HG03139 (cell line): ENCODE measurements at regions not wholly inside any gene's neighbourhood (a gene's known extent, or its start where the extent isn't known, plus 50 kb on each side); places are given as distances from the start of the nearest gene placed in this dataset.
"Not testable (repeated sequence)": the region's sequence is repeated elsewhere in the genome, so short reads cannot be mapped to it uniquely, and the experiment has no call there.

ENCODE experiments used
- ATAC-seq: cut with Tn5 transposase; IDR thresholded peaks from one replicate; pipeline ENCODE4 v1.9.1; 2021; ENCODE audit not compliant: unreplicated experiment

GRCh38 chr7:15143936-15144335, 241.4 kb upstream of the DGKB start:
- no peak for ATAC-seq

- no peak for ATAC-seq
These were observed 240.6 kb upstream of the DGKB start for GRCh38 chr7:15143121-15143520.

GRCh38 chr7:15140431-15140830, 237.9 kb upstream of the DGKB start:
- ATAC-seq: no peak

DNA sequence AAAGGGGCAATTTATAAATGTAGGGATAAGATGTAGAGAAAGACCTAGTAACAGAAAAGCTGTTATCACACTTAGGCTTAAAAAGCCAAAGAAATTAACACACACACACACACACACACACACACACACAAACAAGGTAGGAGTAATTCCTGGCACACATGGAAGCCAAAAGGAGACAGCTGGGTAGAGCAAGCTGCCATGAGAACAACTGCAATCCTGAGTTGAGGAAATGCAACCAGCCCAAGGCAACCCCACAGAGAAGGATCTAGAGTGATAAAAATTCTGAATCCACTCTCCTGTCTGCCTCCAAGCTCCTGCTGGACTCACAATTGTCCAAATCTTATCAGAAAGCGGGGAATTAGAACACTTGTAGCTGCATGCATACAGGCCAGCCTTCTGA, 229.1 kb upstream of the DGKB start:
- ATAC-seq: no peak

DNA sequence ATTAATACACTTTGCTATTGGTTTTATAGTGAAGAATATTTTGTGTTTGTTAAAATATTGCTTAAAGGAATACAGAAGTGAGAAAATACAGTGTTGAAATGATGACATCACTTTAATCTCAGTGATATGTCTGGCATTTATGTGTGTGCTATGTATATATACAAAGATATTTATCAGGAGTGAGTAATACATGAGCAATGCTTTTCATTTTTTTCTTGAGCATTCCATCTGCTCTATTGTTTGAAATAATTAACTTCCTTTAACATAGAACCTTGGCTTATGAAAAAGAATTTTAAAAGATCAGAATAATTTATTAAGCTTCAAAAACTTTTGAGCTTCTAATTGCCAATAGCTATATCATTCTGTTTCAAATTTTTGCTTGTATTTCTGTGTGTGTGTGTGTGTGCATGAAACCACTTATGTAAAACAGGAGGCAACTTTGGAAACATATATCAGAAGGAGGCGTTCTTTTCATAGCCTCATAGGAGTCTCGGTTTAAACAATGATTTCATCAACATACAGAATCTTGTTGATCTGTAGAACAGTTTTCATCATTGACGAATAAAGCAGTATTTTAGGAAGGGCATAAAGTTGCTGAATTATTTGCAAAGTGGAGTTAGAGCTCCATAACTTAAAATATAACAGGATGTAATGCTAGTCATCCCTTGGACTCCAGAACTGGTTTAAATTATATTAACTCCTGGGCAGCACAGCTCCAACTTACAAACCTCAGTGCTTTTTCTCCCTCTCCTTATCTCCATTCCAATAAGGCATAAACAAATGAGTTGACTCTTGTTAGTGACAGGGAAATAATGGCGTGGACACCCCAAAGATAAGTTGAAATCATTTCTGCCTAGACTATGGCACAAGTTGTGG, 228.4 kb upstream of the DGKB start:
- ATAC-seq: no peak

GRCh38 chr7:15128716-15129115, 226.2 kb upstream of the DGKB start:
- ATAC-seq: no peak

- not testable (repeated sequence) for ATAC-seq
These were observed 224.1 kb upstream of the DGKB start for GRCh38 chr7:15126653-15127052.

GRCh38 chr7:15123901-15124300, 221.3 kb upstream of the DGKB start:
- ATAC-seq: no peak

DNA sequence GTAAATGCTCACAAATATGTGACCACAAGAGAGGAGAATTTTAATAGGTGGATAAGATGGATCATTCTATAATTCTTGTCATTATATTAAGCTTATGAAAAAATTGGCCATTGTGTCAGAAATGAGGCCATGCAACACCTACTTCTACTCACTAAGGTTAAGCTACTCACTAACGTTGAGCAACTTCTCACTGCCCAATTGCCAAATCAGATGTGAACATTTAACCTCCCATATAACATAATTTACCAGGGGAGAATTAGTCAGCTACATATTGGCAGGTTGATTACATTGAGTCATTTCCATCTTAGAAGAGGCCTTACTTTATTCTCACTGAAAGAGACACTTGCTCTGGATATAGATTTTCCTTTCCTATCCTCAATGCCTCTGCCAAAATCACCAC, 211.2 kb upstream of the DGKB start:
- no peak for ATAC-seq

GRCh38 chr7:15105711-15106110, 203.2 kb upstream of the DGKB start:
- ATAC-seq: no peak

- no peak for ATAC-seq
These were observed 202.0 kb upstream of the DGKB start for GRCh38 chr7:15104411-15105092.

DNA sequence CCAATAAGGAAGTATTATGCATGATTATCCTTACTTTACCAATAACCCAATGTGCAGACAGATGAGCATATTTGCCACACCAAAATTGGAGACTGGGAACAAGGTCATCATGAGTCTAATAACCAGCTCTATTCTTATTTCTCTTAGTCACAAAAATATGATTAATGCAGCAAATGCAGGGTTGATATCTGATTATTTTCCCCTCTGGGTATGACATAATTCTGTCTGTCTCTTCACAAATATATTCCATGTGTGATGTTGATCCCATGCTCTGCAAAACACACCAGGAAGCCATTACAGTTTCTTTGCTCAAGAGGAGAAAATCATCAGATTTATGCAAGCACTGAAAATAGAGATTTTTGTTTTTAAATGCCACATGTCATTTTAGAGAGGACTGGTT, 196.5 kb upstream of the DGKB start:
- no peak for ATAC-seq

- ATAC-seq: no peak
These were observed 194.3 kb upstream of the DGKB start for GRCh38 chr7:15096853-15097252.

- no peak for ATAC-seq
These were observed 192.4 kb upstream of the DGKB start for GRCh38 chr7:15094989-15095388.

DNA sequence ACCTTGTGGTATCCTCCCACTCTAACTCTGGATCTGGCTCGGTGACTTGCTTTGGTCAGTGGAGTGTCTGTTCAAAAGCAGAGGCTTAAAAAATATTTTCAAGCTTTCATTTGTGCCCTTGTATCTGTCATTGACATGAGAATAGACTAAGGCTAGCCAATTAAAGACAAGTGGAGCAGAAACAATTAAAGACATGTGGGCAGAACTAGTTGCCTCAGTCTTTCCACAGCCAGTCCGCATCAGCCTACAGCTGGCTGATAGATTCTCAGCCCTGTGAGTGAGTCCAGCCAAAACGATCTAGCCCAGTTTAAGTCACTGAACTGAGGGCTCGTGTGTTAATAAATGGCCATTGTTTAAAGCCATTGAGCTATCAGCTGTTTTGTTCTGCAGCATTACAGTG, 185.2 kb upstream of the DGKB start:
- ATAC-seq: no peak

DNA sequence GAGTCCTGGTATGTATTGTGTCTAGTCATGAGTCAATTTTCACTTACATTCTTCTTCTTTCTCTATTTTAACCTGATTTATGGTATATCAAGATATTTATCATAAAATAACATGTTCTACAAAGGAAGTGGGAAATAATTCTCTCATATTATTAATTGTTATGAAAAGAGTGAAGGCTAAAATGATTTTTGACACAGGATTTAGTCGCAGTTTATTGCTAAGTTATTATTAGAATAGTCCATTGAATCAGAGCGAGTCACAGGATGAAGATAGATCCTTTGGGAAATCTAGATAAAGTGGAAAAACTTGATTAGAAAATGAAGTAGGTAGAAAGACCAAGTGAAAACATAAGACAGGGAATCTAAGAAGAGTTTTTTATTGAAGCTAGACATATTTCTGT, 184.3 kb upstream of the DGKB start:
- ATAC-seq: no peak

DNA sequence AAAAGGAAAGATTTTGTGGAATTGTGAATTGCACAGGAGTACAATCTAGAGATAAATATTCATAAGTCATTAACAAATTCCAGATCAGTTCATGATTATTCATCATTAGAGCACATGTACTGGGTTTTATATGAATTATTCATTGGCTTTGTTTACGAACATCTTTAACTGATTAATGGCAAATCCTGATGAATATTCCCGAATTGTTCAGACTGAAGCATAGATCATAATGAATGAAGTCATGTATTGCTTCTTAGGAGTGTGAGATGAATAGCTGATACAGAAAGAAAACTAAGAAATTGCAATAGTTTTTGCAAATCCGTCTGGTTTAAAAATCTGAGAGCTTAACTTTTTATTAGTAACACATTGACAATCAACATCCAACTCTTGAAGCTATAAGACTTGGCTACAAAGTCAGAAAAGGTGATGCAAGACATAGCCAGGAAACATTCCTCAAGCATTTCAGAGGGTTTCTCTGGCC, 183.6 kb upstream of the DGKB start:
- ATAC-seq: no peak

DNA sequence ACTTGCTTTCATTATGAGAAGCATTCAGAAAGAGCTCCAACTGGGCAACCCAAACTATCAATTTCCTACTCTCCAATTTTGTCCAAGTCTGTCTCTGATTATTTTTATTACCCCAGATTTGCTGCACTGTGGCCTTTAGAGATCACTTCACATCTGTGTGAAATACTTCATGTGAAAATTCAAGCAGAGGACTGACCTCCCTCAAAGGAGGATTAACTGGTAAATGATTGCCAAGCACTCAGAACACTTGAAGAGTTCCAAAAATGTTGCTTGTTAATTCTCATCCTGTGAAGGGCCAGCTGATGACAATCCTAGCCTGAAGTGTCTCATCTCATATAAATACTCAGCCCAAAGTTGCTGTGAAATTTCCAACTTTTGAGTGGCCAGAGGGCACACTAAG, 182.8 kb upstream of the DGKB start:
- no peak for ATAC-seq

DNA sequence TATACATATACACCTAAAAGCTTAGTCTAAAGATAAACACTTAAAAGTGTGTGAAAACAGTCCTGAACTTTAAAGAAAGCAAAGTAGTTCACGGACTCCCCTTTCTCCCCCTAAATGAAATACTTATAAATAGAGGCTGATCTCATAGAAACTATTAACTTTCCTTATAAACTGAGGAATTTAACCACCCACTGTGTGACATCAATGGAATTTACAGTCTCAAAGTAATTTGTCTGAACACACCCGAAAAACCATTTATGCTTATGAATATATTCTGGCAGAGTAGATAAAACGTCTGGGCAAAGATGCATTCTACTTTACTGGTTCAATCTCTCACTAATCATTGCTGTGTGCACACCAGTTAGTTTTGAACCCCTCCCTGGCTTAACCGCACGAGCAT, 181.8 kb upstream of the DGKB start:
- no peak for ATAC-seq

- ATAC-seq: no peak
These were observed 179.3 kb upstream of the DGKB start for GRCh38 chr7:15081891-15082290.

DNA sequence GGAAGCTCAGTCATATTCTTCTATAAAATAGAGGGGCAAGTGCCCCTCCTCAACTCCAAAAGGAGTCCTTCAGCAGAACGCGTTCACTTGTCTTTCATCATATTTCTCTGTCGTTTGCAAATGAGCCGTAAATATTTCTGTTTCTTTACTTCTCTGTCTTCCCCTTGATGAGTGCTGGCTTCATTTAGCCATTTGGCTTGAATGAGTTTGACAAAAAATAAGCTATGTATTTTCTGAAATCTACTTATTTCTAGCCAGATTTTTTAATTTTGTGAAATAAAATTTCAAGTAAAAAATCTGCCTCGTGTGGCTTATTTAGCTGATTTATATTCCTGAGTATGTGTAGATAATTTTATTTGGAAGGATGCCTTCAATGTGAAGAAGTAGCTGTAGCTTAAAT, 170.8 kb upstream of the DGKB start:
- no peak for ATAC-seq

GRCh38 chr7:15068324-15068723, 165.8 kb upstream of the DGKB start:
- ATAC-seq: no peak
